IMR-90 (cell line): ENCODE measurements at regions not wholly inside any gene's neighbourhood (a gene's known extent, or its start where the extent isn't known, plus 50 kb on each side); places are given as distances from the start of the nearest gene placed in this dataset.

Experiments
- ATAC-seq: fragments of 200-7000 bp; cut with Tn5 transposase; 2 replicates; pipeline ENCODE4 v1.9.1; 2020; ENCODE audit warnings: low read depth, mild to moderate bottlenecking, moderate library complexity
- BruUV-seq: library from RNA; stranded (reverse); fragments of 400-500 nt; replicated peaks from 2 replicates; lab custom pipeline; 2021; lab: Mats Ljungman, UMichigan
- CTCF ChIA-PET: fragments of 300-600 bp; formaldehyde crosslinking; extraction: SDS; loops from one replicate; lab custom pipeline; 2021; ENCODE audit warnings: antibody characterized with exemption; lab: Yijun Ruan, JAX
- POLR2A ChIA-PET: fragments of 300-600 bp; sonication (Branson Sonifier 250); formaldehyde crosslinking; loops from one replicate; lab custom pipeline; 2022; ENCODE audit warnings: antibody characterized with exemption; ENCODE audit not compliant: unreplicated experiment; lab: Charles Lee
- DNase-seq: peaks from one replicate; pipeline ENCODE4 v3.0.0; 2013
- H2AFZ ChIP-seq: replicated peaks from 2 replicates; pipeline ENCODE3; 2013; ENCODE audit warnings: low read length, mild to moderate bottlenecking; ENCODE audit not compliant: poor library complexity
- H2AK5ac ChIP-seq: 2 replicates; pipeline ENCODE4 v1.6.1; 2013; ENCODE audit warnings: low read depth, low read length, inconsistent platforms
- H2AK9ac ChIP-seq: replicated peaks from 2 replicates; pipeline ENCODE3; 2013; ENCODE audit warnings: mild to moderate bottlenecking, low read depth, low read length, moderate library complexity; ENCODE audit not compliant: poor library complexity
- H2BK120ac ChIP-seq: 2 replicates; pipeline ENCODE4 v1.6.1; 2013; ENCODE audit warnings: low read depth, low read length, inconsistent platforms
- H2BK15ac ChIP-seq: 3 replicates; pipeline ENCODE4 v1.6.1; 2013; ENCODE audit warnings: low read depth, low read length, inconsistent platforms
- H2BK20ac ChIP-seq: 2 replicates; pipeline ENCODE4 v1.6.1; 2013; ENCODE audit warnings: low read depth, mild to moderate bottlenecking, inconsistent platforms, low read length, moderate library complexity
- H2BK5ac ChIP-seq: 2 replicates; pipeline ENCODE4 v1.6.1; 2013; ENCODE audit warnings: mild to moderate bottlenecking, low read depth, low read length, inconsistent platforms; ENCODE audit not compliant: poor library complexity, severe bottlenecking
- H3K14ac ChIP-seq: replicated peaks from 2 replicates; pipeline ENCODE4 v1.6.1; 2013; ENCODE audit warnings: low read depth, low read length, inconsistent platforms
- H3K18ac ChIP-seq: 2 replicates; pipeline ENCODE4 v1.6.1; 2013; ENCODE audit warnings: low read depth, low read length, control low read depth
- H3K23ac ChIP-seq: 2 replicates; pipeline ENCODE4 v1.6.1; 2013; ENCODE audit warnings: low read depth, low read length, inconsistent platforms
- H3K27ac ChIP-seq: 2 replicates; pipeline ENCODE4 v1.5.1; 2013; ENCODE audit warnings: mild to moderate bottlenecking, control low read depth, low read length; ENCODE audit not compliant: insufficient read depth
- H3K27me3 ChIP-seq: 2 replicates; pipeline ENCODE4 v1.6.1; 2013; ENCODE audit warnings: low read length; ENCODE audit not compliant: control insufficient read depth, insufficient read depth
- H3K36me3 ChIP-seq: 2 replicates; pipeline ENCODE4 v1.6.1; 2013; ENCODE audit warnings: low read length, mixed read lengths; ENCODE audit not compliant: control insufficient read depth, insufficient read depth
- H3K4ac ChIP-seq: 2 replicates; pipeline ENCODE4 v1.6.1; 2013; ENCODE audit warnings: low read depth, low read length, inconsistent platforms
- H3K4me1 ChIP-seq: 2 replicates; pipeline ENCODE4 v1.6.1; 2013; ENCODE audit warnings: low read length, mixed read lengths; ENCODE audit not compliant: control insufficient read depth, insufficient read depth
- H3K4me2 ChIP-seq: 2 replicates; pipeline ENCODE4 v1.6.1; 2013; ENCODE audit warnings: low read depth, mild to moderate bottlenecking, control low read depth, low read length, moderate library complexity
- H3K4me3 ChIP-seq: 2 replicates; pipeline ENCODE4 v1.5.1; 2013; ENCODE audit warnings: low read depth, mild to moderate bottlenecking, control low read depth, low read length, moderate library complexity; ENCODE audit not compliant: insufficient read depth
- H3K56ac ChIP-seq: 2 replicates; pipeline ENCODE4 v1.6.1; 2013; ENCODE audit warnings: low read length, inconsistent platforms; ENCODE audit not compliant: insufficient read depth; ENCODE audit errors: extremely low read depth
- H3K79me1 ChIP-seq, 2 experiments: 2 replicates each; pipeline ENCODE4 v1.6.1; 2013; ENCODE audit warnings: low read length in 2 of 2, inconsistent platforms in 1 of 2, low read depth in 1 of 2
- H3K9ac ChIP-seq: 2 replicates; pipeline ENCODE4 v1.6.1; 2013; ENCODE audit warnings: low read depth, low read length, control low read depth
- H3K9me1 ChIP-seq: 2 replicates; pipeline ENCODE4 v1.6.1; 2013; ENCODE audit warnings: low read length, inconsistent platforms; ENCODE audit not compliant: insufficient read depth
- H3K9me3 ChIP-seq: 2 replicates; pipeline ENCODE4 v1.6.1; 2013; ENCODE audit warnings: low read length; ENCODE audit not compliant: control insufficient read depth, insufficient read depth
- H4K20me1 ChIP-seq: 2 replicates; pipeline ENCODE4 v1.6.1; 2013; ENCODE audit warnings: low read length, inconsistent platforms; ENCODE audit not compliant: insufficient read depth
- H4K5ac ChIP-seq: 2 replicates; pipeline ENCODE4 v1.6.1; 2013; ENCODE audit warnings: mild to moderate bottlenecking, low read depth, low read length, control low read depth
- H4K8ac ChIP-seq, 2 experiments: 2 replicates each; pipeline ENCODE4 v1.6.1; 2013; ENCODE audit warnings: low read depth in 2 of 2, low read length in 2 of 2, control low read depth in 1 of 2, inconsistent platforms in 1 of 2
- H4K91ac ChIP-seq: 2 replicates; pipeline ENCODE4 v1.6.1; 2013; ENCODE audit warnings: low read depth, low read length, inconsistent platforms; ENCODE audit not compliant: insufficient read depth
- BHLHE40 ChIP-seq: fragments of 150-350 bp; IDR thresholded peaks from 2 replicates; pipeline ENCODE4 v1.6.1; 2016; ENCODE audit warnings: mild to moderate bottlenecking, low read depth, low read length
- CTCF ChIP-seq: conservative IDR thresholded peaks from 2 replicates; pipeline ENCODE4 v1.5.1; 2012; ENCODE audit warnings: mild to moderate bottlenecking, low read depth, low read length, improper control_type of control experiment
- MAZ ChIP-seq: IDR thresholded peaks from 2 replicates; pipeline ENCODE4 v1.6.1; 2012; ENCODE audit warnings: low read depth, mild to moderate bottlenecking, low read length, improper control_type of control experiment, moderate library complexity, borderline replicate concordance
- NFE2L2 ChIP-seq: fragments of 150-350 bp; IDR thresholded peaks from 2 replicates; pipeline ENCODE4 v1.6.1; 2016; ENCODE audit warnings: low read depth, mild to moderate bottlenecking, low read length
- RAD21 ChIP-seq: IDR thresholded peaks from 2 replicates; pipeline ENCODE4 v1.6.1; 2012; ENCODE audit warnings: low read length, improper control_type of control experiment
- SMC3 ChIP-seq: fragments of 150-350 bp; IDR thresholded peaks from 2 replicates; pipeline ENCODE4 v1.6.1; 2016; ENCODE audit warnings: low read depth, mild to moderate bottlenecking, antibody characterized with exemption, low read length, moderate library complexity
- USF2 ChIP-seq: fragments of 150-350 bp; IDR thresholded peaks from 2 replicates; pipeline ENCODE4 v1.6.1; 2017; ENCODE audit warnings: mild to moderate bottlenecking, antibody characterized with exemption, low read length, low read depth
- WGBS, 2 experiments: methylation state at CpG; one replicate each; pipeline versions ENCODE4 v1.1.5 to v1.1.7; 2013; ENCODE audit warnings: missing lambda C conversion rate in 2 of 2; ENCODE audit not compliant: insufficient read length in 1 of 2; ENCODE audit errors: extremely low coverage in 2 of 2; 5-methylcytosine and 5-hydroxymethylcytosine counted together
- dilution Hi-C: fragments of 300-500 bp; cut with HindIII; formaldehyde crosslinking; loops from one replicate; pipeline ENCODE4 v1.14.3; 2018; ENCODE audit warnings: low sequenced_read_pairs; ENCODE audit not compliant: unreplicated experiment
- in situ Hi-C: fragments of 300-500 bp; cut with MboI; formaldehyde crosslinking; loops from 3 replicates; pipeline ENCODE4 v1.14.3; 2019; ENCODE audit warnings: low sequenced_read_pairs, inconsistent platforms, mixed read lengths
- intact Hi-C: fragments of 100-400 bp; cut with micrococcal nuclease; formaldehyde crosslinking; loops from 2 replicates; pipeline ENCODE4 v1.10.0; 2022

GRCh38 chr4:89610236-89610635 lies 226.7 kb downstream of the SNCA start:
- CTCF ChIA-PET, result no interaction called here
- TF ChIP-seq CTCF, result no peak
- no peak for TF ChIP-seq USF2
- no peak for TF ChIP-seq SMC3
- TF ChIP-seq MAZ, result no peak
- no peak for TF ChIP-seq BHLHE40
- no peak for TF ChIP-seq RAD21
- TF ChIP-seq NFE2L2, result no peak

More at GRCh38 chr4:89610236-89610635, 226.7 kb downstream of the SNCA start:
- Histone ChIP-seq H3K27me3 (no peaks in the 10 kb centered on the region), H2AK5ac (no peak overlapping the region), H3K9me3 (no peaks in the 10 kb centered on the region), H3K4me3 (no peak overlapping the region), H2AFZ (no peak overlapping the region), H3K23ac (no peak overlapping the region), H3K9ac (no peak overlapping the region), H2BK15ac (no peak overlapping the region), H4K20me1 (no peaks in the 10 kb centered on the region), H3K56ac (no peak overlapping the region), H3K4me1 (no peaks in the 10 kb centered on the region), H2BK20ac (no peak overlapping the region), H3K4ac (no peak overlapping the region), H3K27ac (no peak overlapping the region), H3K14ac (no peak overlapping the region), H2BK5ac (no peak overlapping the region), H3K36me3 (no peaks in the 10 kb centered on the region), H4K91ac (no peak overlapping the region), H2BK120ac (no peak overlapping the region), H3K4me2 (no peak overlapping the region), H2AK9ac (no peak overlapping the region), H4K8ac (no peak overlapping the region), H3K18ac (no peak overlapping the region), H3K9me1 (no peaks in the 10 kb centered on the region), H3K79me1 (no peaks in the 10 kb centered on the region), H4K5ac (no peak overlapping the region)
- dilution Hi-C loops, result no loop called here
- no CpG with 5 or more reads among the region's 4 CpGs for WGBS, 2 experiments
- ATAC-seq, result no peak
- POLR2A ChIA-PET, result no interaction called here
- in situ Hi-C loops, result no loop called here
- DNase-seq, result no peak
- BruUV-seq, result no TSS peak
- intact Hi-C loops, result no loop called here
